Neural crest cell (in vitro differentiated cells): ENCODE measurements at regions not wholly inside any gene's neighbourhood (a gene's known extent, or its start where the extent isn't known, plus 50 kb on each side); places are given as distances from the start of the nearest gene placed in this dataset.

Experiments used
- DNase-seq: peaks from one replicate; pipeline ENCODE4 v3.0.0; 2021; ENCODE audit warnings: low read depth, mixed read lengths, low spot score
- H3K27ac Mint-ChIP-seq: one replicate; pipeline ENCODE4 v1.8.0; 2021; ENCODE audit warnings: mild to moderate bottlenecking, mixed read lengths; ENCODE audit not compliant: unreplicated experiment
- H3K27me3 Mint-ChIP-seq: 2 replicates; pipeline ENCODE4 v1.8.0; 2021; ENCODE audit warnings: low read depth, mild to moderate bottlenecking, mixed read lengths
- H3K36me3 Mint-ChIP-seq: 2 replicates; pipeline ENCODE4 v1.8.0; 2021; ENCODE audit warnings: low read depth, mild to moderate bottlenecking, mixed read lengths
- H3K4me1 Mint-ChIP-seq: 2 replicates; pipeline ENCODE4 v1.8.0; 2021; ENCODE audit warnings: mixed read lengths
- H3K4me3 Mint-ChIP-seq: one replicate; pipeline ENCODE4 v1.8.0; 2021; ENCODE audit warnings: mild to moderate bottlenecking, mixed read lengths
- H3K9me3 Mint-ChIP-seq: 2 replicates; pipeline ENCODE4 v1.8.0; 2021; ENCODE audit warnings: mixed read lengths
- CTCF ChIP-seq: fragments of 200-600 bp; sonication (generic); conservative IDR thresholded peaks from 2 replicates; pipeline ENCODE4 v1.5.0; 2021; ENCODE audit warnings: antibody characterized with exemption, mild to moderate bottlenecking

- no peak for TF ChIP-seq CTCF
- H3K27me3 Mint-ChIP-seq, result no peaks in the 10 kb centered on the region
- H3K9me3 Mint-ChIP-seq, result no peaks in the 10 kb centered on the region
- peaks cover 37% of the 10 kb centered on the region for H3K4me1 Mint-ChIP-seq
- no peak overlapping the region for H3K27ac Mint-ChIP-seq
- no peaks in the 10 kb centered on the region for H3K36me3 Mint-ChIP-seq
- no peak overlapping the region for H3K4me3 Mint-ChIP-seq
- no peak for DNase-seq
These were observed 54.7 kb upstream of the KLF13 start for GRCh38 chr15:31271711-31272557.

- H3K27me3 Mint-ChIP-seq, result no peaks in the 10 kb centered on the region
- no peak for TF ChIP-seq CTCF
- H3K36me3 Mint-ChIP-seq, result no peaks in the 10 kb centered on the region
- H3K4me1 Mint-ChIP-seq, result peaks cover 37% of the 10 kb centered on the region
- H3K27ac Mint-ChIP-seq, result peak overlapping the region; percentile 86
- no peaks in the 10 kb centered on the region for H3K9me3 Mint-ChIP-seq
- no peak overlapping the region for H3K4me3 Mint-ChIP-seq
- no peak for DNase-seq
These were observed 53.9 kb upstream of the KLF13 start for GRCh38 chr15:31272558-31273257.

GRCh38 chr15:31273258-31273941 is 53.2 kb upstream of the KLF13 start:
- Mint-ChIP-seq H3K27ac (peak overlapping the region; percentile 86), H3K36me3 (no peaks in the 10 kb centered on the region), H3K4me3 (peak overlapping the region; percentile 49), H3K27me3 (no peaks in the 10 kb centered on the region), H3K4me1 (peaks cover 44% of the 10 kb centered on the region), H3K9me3 (no peaks in the 10 kb centered on the region)
- no peak for TF ChIP-seq CTCF
- DNase-seq, result no peak

- no peaks in the 10 kb centered on the region for H3K36me3 Mint-ChIP-seq
- TF ChIP-seq CTCF, result no peak
- H3K4me1 Mint-ChIP-seq, result peaks cover 54% of the 10 kb centered on the region
- no peak for DNase-seq
- peak overlapping the region; percentile 50 for H3K27ac Mint-ChIP-seq
- no peak overlapping the region for H3K4me3 Mint-ChIP-seq
- no peaks in the 10 kb centered on the region for H3K9me3 Mint-ChIP-seq
- no peaks in the 10 kb centered on the region for H3K27me3 Mint-ChIP-seq
These were observed 51.9 kb upstream of the KLF13 start for GRCh38 chr15:31274496-31275330.
